Amniotic epithelial cell (primary cell): ENCODE measurements at regions not wholly inside any gene's neighbourhood (a gene's known extent, or its start where the extent isn't known, plus 50 kb on each side); places are given as distances from the start of the nearest gene placed in this dataset.
"Not testable (repeated sequence)": the region's sequence is repeated elsewhere in the genome, so short reads cannot be mapped to it uniquely, and the experiment has no call there.

Experiments
- DNase-seq: peaks from one replicate; pipeline ENCODE4 v3.0.0-alpha.2; 2010; ENCODE audit warnings: low read depth

DNA sequence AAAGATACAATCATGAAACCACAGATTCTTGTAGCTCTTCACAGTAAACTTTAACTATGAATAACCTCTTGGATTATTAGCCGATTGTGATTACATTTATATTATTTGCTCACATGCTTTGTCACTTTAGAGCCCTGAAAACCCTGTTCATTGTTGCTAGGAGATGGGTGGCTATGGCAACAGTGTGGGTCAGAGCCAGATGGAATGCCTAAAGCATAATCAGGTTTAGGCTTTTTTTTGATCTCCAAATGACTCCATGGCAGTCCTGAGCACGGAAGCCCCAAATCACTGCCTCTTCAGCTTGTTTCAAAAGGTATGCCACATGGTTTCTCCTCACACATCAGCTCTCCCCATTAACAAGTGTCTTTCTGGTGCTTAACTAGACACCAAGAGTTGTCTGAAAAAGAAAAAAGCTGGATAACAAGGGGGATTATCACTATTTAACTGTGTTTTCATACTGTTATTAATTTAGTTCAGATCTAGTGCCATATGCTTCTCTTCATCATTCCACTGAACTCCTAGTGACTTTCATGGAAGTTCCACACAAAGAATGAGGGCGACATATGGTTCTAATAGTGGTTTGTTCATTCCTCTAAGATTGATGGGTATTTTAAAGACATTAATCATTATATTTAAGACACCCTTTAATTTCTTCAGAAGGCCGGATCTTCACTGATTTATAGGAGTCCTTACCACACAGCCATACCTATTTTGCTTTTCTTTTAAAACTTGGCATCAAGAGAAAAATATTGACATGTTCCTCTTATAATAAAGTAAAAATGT, 88.8 kb upstream of the PAM start:
- DNase-seq, result peak; percentile 27

- DNase-seq, result no peak
These were observed 86.7 kb upstream of the PAM start for GRCh38 chr5:102668220-102668932.

- DNase-seq, result peak; percentile 13
These were observed 84.8 kb upstream of the PAM start for GRCh38 chr5:102670224-102670836.

GRCh38 chr5:102671033-102671734, 83.9 kb upstream of the PAM start:
- not testable (repeated sequence) for DNase-seq

DNA sequence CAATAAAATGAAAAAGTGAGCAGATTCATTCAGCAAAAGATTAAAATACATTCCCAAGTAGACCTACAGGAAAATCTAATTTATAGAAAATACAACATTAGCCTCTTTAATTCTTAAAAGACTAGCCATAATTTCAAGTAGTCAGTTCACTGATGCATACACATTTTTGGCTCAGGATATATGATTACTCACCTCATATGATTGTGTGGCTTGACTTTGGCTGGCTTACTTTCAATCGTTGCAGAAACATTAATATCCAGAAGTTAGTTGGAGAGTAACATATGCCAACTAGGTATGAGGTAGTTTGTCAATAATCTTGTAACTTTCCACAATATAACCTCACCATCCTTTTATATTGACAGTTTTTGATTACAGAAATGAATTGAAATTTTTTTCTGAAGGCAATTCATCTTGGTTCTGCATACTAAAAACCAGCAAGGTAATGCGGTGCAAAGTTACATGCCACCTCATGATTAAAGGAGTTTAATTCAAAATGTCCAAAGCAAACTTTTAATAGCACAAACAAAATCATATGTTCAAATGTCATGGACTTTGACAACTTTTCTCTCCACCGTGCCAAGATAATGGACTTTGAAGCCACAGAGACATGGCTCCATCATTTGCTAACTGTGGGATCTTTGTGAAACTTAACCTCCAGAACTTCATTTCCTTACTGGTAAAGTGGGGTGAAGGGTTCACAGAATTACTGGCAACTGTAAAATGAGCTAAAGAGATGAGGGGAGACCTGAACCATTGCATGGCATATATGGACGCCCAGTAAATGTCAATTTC, 76.6 kb upstream of the PAM start:
- DNase-seq, result peak; percentile 35

DNA sequence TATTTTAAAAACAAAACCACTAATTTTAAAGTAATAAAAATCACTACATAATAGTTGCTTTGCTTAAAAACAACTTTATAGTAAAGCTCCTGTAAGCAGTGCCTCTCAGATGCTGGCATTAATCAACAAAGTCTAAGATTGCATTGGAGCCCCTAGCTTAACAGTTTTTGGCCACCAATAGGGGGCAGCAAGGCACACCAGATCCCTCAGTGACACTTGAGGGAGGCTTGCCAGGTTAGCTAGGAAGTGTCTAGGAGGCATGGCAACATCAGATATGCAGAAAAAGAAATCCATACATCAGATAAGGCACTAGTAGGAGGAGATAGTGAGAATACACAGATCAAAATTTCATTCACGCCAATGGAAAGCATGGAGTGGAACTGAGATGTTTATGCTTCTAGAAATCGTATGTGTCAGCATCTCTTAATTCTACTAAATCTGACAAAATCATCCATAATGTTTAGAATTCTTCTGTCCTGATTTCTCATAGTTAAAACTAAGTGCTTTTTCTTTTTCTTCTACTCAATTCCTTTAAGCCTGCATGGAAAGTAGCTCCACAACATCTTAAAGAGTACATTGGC, 73.6 kb upstream of the PAM start:
- peak; percentile 70 for DNase-seq

GRCh38 chr5:102682101-102682647, 72.9 kb upstream of the PAM start:
- no peak for DNase-seq

GRCh38 chr5:102688076-102688475, 67.0 kb upstream of the PAM start:
- not testable (repeated sequence) for DNase-seq

- DNase-seq, result not testable (repeated sequence)
These were observed 66.3 kb upstream of the PAM start for GRCh38 chr5:102688581-102689342.

- DNase-seq, result no peak
These were observed 64.2 kb upstream of the PAM start for GRCh38 chr5:102690910-102691309.

GRCh38 chr5:102691434-102691833, 63.7 kb upstream of the PAM start:
- DNase-seq, result peak; percentile 79

DNA sequence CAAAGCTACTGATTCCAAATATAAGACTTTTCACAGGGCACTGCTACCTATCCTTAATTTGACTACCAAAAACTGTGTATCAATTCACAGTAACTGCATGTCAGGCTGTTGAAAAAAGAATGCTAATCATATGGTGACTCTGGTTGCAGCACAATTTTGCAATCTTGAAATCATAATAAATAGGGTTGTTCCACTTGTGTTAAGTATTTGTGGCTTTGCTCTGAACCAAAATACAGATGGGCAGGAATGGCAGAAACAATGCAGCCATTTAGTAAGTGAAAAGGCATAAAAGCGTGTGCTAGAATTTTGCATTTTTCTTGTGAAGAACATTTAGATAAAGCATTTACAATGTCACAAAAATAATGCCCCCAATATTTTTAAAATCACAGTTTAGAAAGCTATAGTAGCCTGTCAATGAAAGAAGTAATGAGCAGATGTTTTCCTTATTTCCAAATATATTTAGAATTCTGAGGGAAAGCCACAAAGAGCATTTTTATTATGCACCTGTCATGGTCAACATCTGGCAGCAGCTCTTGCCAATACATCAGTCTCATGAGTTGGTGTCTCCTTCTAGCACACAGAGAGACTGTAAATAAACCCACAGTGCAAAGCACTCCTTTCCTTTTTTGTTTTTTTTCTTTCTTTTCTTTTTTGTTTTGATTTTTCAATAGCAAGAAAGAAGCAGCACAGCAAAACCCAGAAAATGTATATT, 54.8 kb upstream of the PAM start:
- no peak for DNase-seq

DNA sequence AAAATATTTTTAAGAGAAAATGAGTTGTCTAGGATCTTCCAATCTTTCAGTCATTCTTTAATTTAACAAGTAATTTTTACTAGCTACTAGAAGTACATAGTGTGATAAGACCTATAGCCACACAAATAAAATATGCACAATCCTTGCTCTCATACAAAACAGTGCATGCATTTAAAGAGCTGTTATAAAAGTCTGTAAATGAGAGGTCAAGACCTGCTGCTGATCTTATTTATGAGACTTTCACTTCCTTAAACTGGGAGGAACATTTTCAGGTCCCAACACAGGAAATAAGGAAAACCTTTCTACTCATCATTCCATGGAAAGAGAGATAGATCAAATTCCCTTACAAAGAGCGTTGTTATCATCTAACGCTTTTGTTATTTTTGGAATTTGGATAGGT, 54.2 kb upstream of the PAM start:
- no peak for DNase-seq

GRCh38 chr5:102701748-102702147, 53.4 kb upstream of the PAM start:
- DNase-seq, result no peak
